DMS153 (cell line): ENCODE measurements at regions not wholly inside any gene's neighbourhood (a gene's known extent, or its start where the extent isn't known, plus 50 kb on each side); places are given as distances from the start of the nearest gene placed in this dataset.
"Not testable (repeated sequence)": the region's sequence is repeated elsewhere in the genome, so short reads cannot be mapped to it uniquely, and the experiment has no call there.

Experiments
- DNase-seq: peaks from one replicate; lab custom pipeline; 2025; lab: John Stamatoyannopoulos, UW

GRCh38 chr6:85838351-85839119 lies 195.8 kb upstream of the SYNCRIP start:
- not testable (repeated sequence) for DNase-seq

DNA sequence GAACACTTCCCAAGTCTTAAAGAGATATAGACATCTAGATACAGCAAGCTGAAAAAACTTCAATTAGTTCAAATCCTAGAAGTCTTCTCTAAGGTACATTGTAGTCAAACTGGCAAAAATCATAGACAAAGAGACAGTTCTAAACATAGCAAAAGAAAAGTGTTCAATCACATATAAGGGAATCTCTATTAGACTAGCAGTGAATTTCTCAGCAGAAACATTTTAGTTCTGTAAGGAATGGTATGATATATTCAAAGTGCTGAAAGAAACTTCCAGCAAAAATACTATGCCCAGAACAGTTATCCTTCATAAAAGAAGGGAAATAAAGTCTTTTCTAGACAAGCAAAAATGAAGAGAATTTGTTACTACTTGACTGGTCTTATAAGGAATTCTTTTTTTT lies 186.3 kb upstream of the SYNCRIP start:
- DNase-seq = no peak

DNA sequence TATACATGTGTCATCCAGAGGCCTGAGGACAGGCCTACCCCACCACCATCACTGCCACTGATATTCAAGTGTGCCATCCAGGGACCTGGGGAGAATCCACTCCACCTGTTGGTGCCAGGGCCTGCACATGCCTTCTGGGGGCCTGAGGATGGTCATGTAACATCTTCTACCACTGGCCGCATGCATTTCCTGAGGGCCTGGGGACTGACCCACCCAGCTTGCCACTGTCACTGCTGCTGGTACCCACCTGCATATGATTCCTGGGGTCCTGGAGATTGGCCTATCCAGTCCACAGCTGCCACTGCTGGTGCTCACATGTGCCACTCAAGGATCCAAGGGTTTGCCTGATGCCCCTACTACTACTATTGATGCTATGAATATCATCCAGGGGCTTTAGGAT lies 184.3 kb upstream of the SYNCRIP start:
- no peak for DNase-seq

DNA sequence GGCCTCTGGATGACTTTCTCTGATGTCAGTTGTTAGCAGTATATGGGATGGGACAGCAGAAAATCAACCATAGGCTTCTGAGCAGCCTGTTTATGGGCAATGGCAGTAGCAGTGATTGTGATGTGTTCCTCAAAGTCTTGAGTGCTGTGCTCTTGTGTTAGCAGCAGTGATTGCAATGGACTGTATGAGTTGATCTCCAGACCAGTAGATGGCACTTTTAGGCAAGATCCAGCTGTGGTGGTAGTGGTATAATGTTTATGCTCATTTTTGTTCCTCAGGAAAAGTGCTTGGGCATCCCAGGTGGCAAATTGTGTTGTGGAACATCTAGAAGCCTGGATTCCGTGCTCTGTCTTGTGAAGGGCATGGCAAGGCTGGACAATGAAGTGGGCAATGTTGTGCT lies 181.6 kb upstream of the SYNCRIP start:
- no peak for DNase-seq

- no peak for DNase-seq
Measured at GRCh38 chr6:85810558-85810957, 167.9 kb upstream of the SYNCRIP start.

DNA sequence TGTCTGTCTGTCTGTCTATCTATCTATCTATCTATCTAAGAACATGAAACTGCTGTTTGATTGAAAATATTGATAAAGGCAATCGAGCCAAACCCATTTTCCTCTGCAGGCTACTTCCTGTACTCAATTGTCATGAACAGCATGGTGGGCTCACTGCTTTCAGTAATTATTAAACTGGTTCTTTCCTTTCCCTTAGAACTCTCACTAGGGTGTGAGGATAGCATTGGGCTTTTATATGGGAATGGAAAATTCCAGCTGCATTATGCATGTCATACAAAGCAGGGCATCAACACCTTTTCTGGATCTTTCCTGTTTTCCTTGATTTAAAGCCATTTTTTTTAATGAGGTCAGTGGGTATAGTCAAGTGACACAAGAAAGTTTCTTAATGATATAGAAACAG lies 161.0 kb upstream of the SYNCRIP start:
- DNase-seq = no peak

DNA sequence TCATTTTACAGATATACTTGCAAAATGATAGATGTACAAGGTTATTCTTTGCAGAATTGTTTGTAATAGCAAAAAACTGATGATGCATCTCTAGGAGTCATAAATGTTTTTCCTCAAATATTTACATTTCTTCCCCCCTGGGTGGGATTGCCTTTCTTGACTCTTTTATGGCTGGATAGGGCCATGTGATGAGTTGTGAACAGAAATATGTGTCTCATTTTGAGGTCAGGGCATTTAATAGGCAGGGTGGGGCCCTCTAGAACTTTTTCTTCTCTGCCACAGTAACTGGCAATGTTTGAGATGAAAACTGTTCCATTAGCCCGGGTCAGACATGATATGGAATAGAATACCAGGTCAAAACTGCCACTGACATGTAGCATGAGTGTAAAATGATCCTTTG lies 159.5 kb upstream of the SYNCRIP start:
- DNase-seq = no peak

DNA sequence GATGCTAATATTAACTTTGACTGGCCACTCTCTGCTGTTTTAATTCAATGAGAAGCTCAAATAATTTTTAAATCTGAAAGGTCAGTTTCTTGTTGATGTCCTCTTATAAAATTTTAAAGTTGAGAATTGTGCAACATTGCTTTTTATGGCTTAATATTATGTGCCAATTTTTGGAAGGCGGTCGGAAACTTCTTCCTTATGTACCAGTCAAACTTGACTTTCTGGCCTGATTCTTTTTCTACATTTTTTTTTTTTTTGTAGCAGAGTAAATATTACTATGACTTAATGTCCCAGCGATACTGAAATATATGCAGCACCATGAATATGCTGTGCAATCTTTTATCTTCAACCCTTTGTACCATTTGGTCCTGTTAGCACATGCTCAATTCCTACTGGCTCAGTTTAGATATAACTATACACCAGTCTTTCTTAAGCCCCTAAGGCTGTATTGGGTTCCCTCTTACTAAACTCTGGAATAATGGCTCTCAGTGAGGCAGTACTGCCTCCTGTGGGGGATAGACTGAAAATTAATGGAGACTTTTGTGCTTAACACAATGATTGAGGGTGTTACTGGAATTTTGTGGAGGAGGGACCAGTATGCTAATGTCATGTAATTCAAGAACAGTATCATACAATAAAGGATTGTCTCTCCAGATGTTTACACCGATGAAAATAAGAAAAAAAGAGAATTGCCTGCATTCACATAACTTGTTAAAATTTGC lies 156.4 kb upstream of the SYNCRIP start:
- DNase-seq = no peak

DNA sequence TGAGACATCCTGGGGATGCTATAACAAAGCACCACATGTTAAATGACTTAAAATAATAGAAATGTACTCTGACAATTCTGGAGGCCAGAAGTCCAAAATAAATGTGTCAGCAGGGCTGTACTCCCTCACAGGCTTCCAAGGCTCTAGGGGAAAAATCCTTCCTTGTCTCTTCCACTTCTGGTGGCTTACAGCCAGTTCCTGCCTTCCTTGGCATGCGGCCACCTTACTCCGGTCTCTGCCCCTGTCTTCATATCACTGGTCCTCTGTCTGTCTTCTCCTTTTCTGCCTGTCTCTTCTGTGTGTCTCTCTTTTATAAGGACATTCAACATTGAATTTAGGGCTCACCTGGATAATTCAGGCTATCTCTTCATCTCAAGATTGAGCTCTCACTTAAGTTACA lies 155.3 kb upstream of the SYNCRIP start:
- no peak for DNase-seq

GRCh38 chr6:85795945-85796344 lies 153.3 kb upstream of the SYNCRIP start:
- no peak for DNase-seq

DNA sequence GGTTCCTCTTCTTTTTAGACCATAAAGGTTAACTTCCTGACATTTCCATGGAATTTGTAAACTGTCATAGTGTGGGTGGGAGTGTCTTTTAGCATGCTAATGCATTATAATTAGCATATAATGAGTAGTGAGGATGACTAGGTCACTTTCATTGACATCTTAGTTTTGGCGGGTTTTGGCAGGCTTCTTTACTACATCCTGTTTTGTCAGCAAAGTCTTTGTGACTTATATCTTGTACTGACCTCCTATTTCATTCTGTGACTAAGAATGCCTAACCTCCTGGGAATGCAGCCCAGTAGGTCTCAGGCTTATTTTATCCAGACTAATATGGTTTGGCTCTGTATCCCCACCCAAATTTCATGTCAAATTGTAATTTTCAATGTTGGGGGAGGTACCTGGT lies 149.6 kb upstream of the SYNCRIP start:
- DNase-seq = no peak

DNA sequence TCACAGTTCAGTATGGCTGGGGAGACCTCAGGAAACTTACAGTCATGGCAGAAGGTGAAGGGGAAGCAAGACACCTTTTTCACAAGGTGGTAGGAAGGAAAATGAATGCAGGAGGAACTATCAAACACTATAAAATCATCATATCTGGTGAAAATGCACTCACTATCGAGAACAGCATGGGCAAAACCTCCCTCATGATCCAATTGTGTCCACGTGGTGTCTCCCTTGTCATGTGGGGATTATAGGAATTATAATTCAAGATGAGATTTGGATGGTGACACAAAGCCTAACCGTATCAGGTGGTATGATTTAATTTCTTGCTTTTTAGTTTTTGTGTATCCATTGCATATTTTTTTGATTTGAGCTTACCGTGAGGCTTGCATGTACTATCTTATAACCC lies 133.2 kb upstream of the SYNCRIP start:
- no peak for DNase-seq

DNA sequence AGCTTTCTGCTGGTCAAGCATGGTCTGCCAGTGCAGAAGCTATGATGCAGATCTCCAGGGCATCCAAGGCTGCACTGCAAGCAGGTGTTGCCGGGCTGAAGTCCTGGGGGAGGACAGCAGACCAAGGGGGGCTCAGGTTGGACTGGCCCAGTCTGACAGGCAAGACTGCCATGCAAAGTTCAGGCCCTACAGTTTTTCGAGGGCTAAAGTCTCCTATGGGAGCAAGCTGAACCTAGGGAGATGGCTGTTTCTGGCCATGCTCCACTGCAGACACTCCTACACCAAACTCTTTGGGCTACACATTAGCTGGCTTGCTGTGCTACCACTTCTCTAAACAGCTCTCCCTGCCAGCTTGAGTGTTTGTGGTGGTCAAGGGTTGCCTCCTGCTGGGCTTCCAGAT lies 130.0 kb upstream of the SYNCRIP start:
- DNase-seq = no peak

GRCh38 chr6:85771925-85772430 lies 129.3 kb upstream of the SYNCRIP start:
- no peak for DNase-seq

DNA sequence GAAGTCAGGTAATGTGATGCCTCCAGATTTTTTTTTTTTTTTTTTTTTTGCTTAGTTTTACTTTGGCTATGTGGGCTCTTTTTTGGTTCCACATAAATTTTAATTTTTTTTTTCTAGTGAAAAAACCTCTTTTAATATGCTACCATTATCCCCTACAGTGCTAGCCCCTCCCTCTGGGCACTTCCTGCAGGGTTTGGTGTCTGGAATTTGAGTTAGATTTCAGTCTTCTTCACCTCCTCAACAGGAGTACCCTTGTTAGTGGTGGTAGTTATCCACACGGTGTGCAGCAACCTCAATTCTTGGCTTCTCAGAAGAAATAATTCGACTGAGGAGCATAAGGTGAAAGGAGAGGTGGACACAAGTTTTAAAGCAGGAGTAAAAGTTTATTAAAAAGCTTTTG lies 128.8 kb upstream of the SYNCRIP start:
- no peak for DNase-seq

DNA sequence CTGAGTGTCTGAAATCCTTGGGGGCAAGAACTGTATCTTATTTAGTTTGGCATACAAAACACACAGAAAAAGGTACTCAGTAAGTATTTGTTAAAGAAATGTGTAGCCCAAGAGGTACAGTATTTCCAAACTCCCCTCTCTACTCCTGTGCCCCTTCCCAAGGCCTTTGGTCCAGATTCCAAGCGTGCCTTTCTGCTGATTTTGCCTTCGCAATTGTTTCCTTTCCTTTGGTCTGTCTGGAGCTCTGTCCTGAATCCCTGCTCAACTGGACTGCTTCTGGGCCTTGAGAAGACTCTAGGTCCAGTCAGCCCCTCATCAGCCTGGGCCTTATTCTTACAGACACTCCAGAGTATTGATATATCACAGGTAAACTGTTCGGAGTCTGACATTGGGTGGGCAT lies 122.2 kb upstream of the SYNCRIP start:
- no peak for DNase-seq

- no peak for DNase-seq
Measured at GRCh38 chr6:85756982-85757381, 114.3 kb upstream of the SYNCRIP start.

GRCh38 chr6:85754894-85755293 lies 112.2 kb upstream of the SYNCRIP start:
- no peak for DNase-seq

DNA sequence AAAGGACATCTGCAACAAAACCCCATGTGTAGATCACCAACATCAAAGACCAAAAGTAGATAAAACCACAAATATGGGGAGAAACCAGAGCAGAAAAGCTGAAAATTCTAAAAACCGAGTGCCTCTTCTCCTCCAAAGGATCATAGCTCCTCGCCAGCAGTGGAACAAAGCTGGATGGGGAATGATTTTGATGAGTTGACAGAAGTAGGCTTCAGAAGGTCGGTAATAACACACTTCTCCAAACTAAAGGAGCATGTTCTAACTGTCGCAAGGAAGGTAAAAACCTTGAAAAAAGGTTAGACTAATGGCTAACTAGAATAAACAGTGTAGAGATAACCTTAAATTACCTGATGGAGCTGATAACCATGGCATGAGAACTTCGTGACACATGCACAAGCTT lies 109.9 kb upstream of the SYNCRIP start:
- DNase-seq = no peak

- no peak for DNase-seq
Measured at GRCh38 chr6:85751374-85752055, 108.8 kb upstream of the SYNCRIP start.

- DNase-seq = not testable (repeated sequence)
Measured at GRCh38 chr6:85750146-85750545, 107.5 kb upstream of the SYNCRIP start.

DNA sequence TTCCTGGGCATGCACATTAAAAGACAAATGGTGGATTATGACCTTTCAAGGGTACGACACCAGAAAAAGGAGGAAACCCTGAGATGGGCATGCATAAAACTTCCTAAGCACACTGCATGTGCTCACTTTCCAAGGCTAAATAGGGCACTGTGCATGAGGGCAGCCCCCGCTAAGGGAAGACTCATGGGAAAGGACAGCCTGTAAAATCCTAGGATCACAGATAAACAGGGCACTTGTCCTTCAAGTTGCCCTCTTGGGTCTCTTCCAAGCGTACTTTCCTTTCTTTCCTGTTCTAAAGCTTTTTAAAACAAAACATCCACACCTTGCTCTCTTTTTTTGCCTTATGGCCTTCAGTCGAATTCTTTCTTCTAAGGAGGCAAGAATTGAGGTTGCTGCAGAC lies 106.5 kb upstream of the SYNCRIP start:
- no peak for DNase-seq

DNA sequence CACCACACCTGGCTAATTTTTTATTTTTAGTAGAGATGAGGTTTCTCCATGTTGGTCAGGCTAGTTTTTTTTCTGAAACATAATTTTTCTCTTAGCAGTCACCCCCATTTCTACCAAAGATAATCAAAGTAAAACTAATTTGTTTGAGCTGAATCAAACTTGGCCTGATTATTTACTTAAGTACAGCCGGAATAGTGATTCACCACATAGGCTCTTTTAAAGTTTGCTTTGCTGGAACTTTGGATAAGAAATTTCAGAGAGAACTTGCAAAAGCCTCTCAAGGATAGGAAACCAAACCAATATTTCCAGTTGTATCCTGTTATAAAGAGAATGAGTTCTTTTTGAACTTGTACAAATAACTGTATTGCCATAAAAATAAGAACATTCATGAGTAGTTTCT lies 105.0 kb upstream of the SYNCRIP start:
- DNase-seq = no peak
